HUES6 (cell line): ENCODE measurements at regions not wholly inside any gene's neighbourhood (a gene's known extent, or its start where the extent isn't known, plus 50 kb on each side); places are given as distances from the start of the nearest gene placed in this dataset.

Source experiments
- H3K27ac ChIP-seq: 2 replicates; pipeline ENCODE4 v1.7.0; 2013; ENCODE audit warnings: low read depth, mild to moderate bottlenecking, low read length, inconsistent platforms
- H3K27me3 ChIP-seq: 2 replicates; pipeline ENCODE4 v1.6.1; 2013; ENCODE audit warnings: low read length; ENCODE audit not compliant: control insufficient read depth, insufficient read depth
- H3K36me3 ChIP-seq: 2 replicates; pipeline ENCODE4 v1.6.1; 2013; ENCODE audit warnings: low read length; ENCODE audit not compliant: control insufficient read depth, insufficient read depth
- H3K4me1 ChIP-seq: 2 replicates; pipeline ENCODE4 v1.6.1; 2013; ENCODE audit warnings: low read length; ENCODE audit not compliant: control insufficient read depth, insufficient read depth
- H3K4me3 ChIP-seq: 2 replicates; pipeline ENCODE4 v1.5.1; 2013; ENCODE audit warnings: low read depth, low read length
- H3K9ac ChIP-seq: one replicate; pipeline ENCODE4 v1.6.1; 2013; ENCODE audit warnings: mild to moderate bottlenecking, low read length
- H3K9me3 ChIP-seq: 2 replicates; pipeline ENCODE4 v1.6.1; 2013; ENCODE audit warnings: low read depth, low read length; ENCODE audit not compliant: control insufficient read depth, insufficient read depth

DNA sequence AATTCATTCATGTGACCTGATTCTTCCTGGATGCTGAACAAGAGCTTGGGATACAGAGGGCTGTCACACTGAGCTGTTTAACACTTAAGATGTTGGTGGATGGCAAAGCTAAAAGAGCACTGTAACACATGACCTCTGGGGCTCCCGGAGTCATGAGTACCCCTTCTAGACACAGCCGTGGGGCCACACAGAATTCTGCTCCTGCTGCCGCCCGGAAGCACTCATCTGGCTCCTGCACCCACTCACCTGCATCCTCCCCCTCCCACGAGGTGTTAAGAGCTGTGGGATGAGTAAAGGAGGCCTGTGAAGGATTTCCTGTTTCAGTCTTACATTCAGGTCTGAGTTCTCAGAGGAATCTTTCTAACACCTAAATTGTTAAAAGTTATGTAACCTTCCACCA is 78.0 kb upstream of the SSTR1 start:
- no peaks in the 10 kb centered on the region; the same call in 1 of the 2 replicates for H3K9me3 ChIP-seq
- no peak overlapping the region for H3K4me3 ChIP-seq
- no peak overlapping the region for H3K27ac ChIP-seq
- H3K27me3 ChIP-seq, result no peaks in the 10 kb centered on the region
- no peak overlapping the region for H3K9ac ChIP-seq
- H3K4me1 ChIP-seq, result peaks cover 17% of the 10 kb centered on the region
- H3K36me3 ChIP-seq, result no peaks in the 10 kb centered on the region

DNA sequence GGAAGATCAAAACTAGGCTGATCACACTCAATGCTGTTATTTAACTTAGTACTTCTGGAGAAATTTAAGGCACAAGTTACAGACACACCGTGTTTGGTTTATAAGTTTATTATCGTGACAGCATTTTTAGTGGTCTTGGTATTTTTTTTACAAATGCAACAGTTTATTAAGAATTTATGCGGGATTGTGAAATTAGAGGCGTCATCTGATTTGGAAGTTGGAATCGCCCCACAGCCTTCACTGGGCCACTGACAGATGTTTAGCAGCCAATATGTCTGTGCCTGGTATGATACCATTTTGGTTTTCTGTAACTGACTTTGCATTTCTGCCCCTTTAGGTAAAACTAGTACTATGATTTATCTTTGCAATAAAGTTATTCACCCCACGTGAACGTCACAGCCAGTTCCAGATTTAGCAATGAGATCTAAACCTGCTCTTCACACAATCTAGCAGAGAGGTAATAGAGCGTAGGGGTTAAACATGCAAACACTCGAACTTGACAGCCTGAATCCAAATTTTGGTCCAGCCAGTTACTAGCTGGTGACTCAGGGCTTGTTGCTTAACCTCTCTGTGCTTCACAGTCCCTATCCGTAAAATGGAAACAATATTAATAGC is 73.2 kb upstream of the SSTR1 start:
- H3K9ac ChIP-seq, result no peak overlapping the region
- no peaks in the 10 kb centered on the region for H3K27me3 ChIP-seq
- no peaks in the 10 kb centered on the region; the same call in 1 of the 2 replicates for H3K9me3 ChIP-seq
- no peak overlapping the region for H3K4me3 ChIP-seq
- no peak overlapping the region for H3K27ac ChIP-seq
- no peaks in the 10 kb centered on the region for H3K36me3 ChIP-seq
- peaks cover 5% of the 10 kb centered on the region; the same call in 1 of the 2 replicates for H3K4me1 ChIP-seq

DNA sequence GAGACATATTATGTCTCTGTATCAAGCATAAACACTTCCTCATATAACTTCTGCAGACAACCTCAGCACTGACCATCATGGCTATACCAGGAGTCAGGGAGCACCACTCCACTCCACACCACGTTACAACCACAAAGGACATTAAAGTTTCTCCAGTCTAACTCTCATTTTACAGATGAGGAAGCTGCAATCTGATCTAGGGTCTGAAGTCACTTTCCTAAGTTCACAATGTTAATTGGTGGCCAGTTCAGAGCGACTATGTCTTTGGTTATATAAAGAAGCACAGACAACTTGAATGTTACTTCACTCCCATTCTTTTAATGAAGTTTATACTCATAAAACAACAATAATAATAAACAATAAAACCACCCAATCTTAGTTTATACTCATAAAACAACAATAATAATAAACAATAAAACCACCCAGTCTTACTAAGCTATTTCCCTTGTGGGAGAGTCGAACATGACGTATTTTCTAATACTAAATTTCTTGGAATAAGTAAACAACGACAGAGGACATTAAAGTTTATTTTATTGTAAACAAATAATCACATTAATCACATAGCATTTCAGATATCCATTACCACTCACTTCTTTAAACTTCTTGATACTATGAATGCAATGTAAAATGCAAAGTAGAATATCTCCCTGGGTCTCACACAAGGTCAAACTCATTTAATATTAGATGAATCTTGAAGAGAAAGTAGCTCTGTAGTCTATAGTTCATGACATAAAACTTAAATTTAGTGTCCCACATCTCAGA is 72.4 kb upstream of the SSTR1 start:
- no peaks in the 10 kb centered on the region for H3K9me3 ChIP-seq
- H3K9ac ChIP-seq, result no peak overlapping the region
- no peaks in the 10 kb centered on the region for H3K36me3 ChIP-seq
- no peak overlapping the region for H3K4me3 ChIP-seq
- H3K27ac ChIP-seq, result no peak overlapping the region
- no peaks in the 10 kb centered on the region for H3K27me3 ChIP-seq
- H3K4me1 ChIP-seq, result peaks cover 5% of the 10 kb centered on the region; the same call in 1 of the 2 replicates

DNA sequence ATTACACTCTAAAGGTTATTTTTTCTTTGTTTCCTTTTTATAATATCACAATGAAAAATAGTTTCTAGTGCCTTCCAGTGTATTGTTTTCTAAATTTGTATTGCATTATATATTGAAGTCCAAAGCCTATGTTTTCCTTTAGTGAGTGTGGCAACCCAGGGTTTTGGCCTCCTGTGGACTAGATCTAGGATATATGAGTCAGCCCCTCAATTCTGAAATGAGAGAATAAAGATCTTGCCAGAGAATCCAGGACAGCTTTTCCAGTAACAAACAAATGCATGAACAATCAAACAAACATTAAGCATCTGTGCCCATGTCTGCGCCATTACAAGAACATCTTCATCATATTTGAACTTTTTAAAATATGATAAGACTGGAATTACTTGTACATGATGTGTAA is 70.7 kb upstream of the SSTR1 start:
- H3K9me3 ChIP-seq, result no peaks in the 10 kb centered on the region
- no peaks in the 10 kb centered on the region for H3K36me3 ChIP-seq
- H3K27ac ChIP-seq, result no peak overlapping the region
- H3K4me3 ChIP-seq, result no peak overlapping the region
- H3K27me3 ChIP-seq, result no peaks in the 10 kb centered on the region
- H3K4me1 ChIP-seq, result peaks cover 7% of the 10 kb centered on the region; the same call in 1 of the 2 replicates
- H3K9ac ChIP-seq, result no peak overlapping the region

DNA sequence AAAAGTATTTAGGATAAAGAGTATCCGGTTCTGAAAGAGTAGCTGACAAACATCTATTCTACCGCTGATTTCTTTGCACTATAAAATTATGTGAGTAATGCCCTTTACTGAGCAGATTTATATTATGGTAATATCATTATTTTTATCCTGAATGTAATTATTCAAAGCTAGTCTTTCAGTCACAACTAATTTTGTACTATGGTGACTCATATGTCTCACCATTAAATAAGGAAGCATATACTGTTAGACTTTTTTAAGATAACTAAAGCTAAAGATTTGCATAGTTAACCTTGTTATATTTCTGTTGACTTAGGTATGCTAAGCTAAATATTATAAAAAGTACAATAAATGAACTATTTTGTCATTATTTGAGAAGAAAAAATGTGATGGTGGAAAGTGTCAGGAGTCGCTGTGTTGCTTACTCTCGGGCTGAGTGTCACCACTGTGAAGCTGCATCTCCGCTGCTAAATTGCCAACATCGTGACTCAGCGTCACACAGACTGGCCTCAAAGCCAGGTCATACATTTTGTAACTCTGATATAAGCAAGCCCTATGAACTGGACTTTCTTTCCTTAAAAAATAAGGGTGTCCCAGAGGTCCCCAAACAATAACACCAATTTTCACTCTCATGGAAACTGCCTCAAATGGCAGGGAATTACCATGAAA is 69.1 kb upstream of the SSTR1 start:
- H3K36me3 ChIP-seq, result no peaks in the 10 kb centered on the region
- H3K9ac ChIP-seq, result no peak overlapping the region
- H3K4me3 ChIP-seq, result no peak overlapping the region
- H3K27ac ChIP-seq, result no peak overlapping the region
- no peaks in the 10 kb centered on the region for H3K9me3 ChIP-seq
- H3K27me3 ChIP-seq, result no peaks in the 10 kb centered on the region
- H3K4me1 ChIP-seq, result peaks cover 20% of the 10 kb centered on the region

DNA sequence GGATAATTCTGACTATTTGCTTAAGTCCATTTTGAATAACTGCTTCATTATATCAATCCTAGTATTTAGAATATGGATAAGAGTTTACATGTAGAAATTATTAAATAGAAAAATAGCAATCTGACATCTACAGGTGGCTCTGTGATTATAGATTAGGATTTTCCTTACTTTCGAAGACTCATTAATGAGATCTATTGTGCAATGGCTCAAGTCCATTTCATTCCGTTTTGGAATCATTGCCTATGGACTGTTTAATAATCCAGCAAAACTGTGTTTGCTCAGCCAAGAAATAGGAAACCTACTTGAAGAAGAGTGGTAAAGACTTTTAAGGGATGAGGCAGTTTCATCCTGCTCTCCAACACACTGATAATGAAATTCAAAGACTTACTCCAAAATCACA is 67.8 kb upstream of the SSTR1 start:
- Histone ChIP-seq H3K4me3 (no peak overlapping the region), H3K27ac (no peak overlapping the region), H3K27me3 (no peaks in the 10 kb centered on the region), H3K9me3 (no peaks in the 10 kb centered on the region), H3K4me1 (peaks cover 33% of the 10 kb centered on the region), H3K36me3 (no peaks in the 10 kb centered on the region), H3K9ac (no peak overlapping the region)

DNA sequence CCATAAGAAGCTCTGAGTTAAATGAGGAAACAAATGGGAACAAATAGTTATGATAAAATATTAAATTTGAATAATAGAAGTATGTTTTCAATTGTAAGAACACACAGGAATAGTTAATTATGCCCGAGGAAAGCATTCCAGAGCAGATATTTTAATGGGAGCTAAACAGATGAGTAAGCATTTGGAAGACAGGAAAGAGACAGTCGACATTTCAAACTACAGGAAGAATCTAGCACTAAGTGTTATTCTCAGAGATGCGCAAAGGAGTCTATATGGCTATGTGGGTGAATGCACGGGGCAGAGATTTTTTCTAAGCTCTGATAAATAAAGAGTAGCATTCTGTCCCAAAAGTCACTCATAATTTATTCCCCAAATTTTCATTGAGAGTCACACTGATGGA is 64.5 kb upstream of the SSTR1 start:
- peak overlapping the region; percentile 47 for H3K9ac ChIP-seq
- H3K4me3 ChIP-seq, result 0 out of 2 replicates have a peak overlapping the region, but pooled peaks have one; percentile 34
- H3K27ac ChIP-seq, result peak overlapping the region; percentile 40; the same call in 1 of the 2 replicates
- no peaks in the 10 kb centered on the region for H3K27me3 ChIP-seq
- no peaks in the 10 kb centered on the region for H3K9me3 ChIP-seq
- no peaks in the 10 kb centered on the region for H3K36me3 ChIP-seq
- H3K4me1 ChIP-seq, result peaks cover 37% of the 10 kb centered on the region

DNA sequence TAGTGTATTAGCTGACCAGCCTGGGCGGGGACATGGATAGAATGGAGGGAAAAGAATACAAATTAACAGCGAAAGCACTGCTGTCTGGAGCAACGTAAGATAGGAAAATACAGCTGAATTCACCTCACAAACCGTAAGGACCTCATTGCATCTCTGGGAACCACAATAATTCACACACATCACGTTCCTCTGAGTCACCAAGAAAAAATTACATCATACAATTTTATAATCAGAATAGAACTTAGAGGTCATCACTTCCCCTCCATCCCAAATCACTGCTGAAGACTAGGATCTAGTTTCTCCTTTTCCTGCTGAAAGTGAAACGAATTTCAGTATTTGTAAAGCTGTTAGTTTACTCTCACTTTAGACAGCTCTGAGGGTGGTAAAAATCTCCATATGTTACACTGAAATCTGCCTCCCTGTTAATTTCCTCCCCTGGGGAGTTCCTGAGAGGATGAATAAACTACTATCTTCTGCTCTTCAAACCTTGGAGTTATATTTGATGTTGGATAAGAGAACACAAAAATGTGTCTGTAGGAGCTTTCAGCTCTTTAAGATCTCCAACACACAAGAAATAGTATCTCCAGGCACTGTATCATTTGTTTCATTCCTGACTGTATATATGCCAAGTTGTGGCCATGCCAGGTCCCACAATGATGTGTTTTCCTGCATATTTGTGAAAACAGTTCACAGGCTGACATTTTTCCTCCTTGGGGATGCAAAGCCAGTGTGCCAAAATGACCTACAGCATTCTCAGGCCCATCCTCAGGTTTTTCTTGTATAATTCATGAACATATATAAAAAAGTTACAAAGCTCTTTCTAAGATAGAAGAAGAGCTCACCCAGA is 63.8 kb upstream of the SSTR1 start:
- Histone ChIP-seq H3K27ac (peak overlapping the region; percentile 40; the same call in 1 of the 2 replicates), H3K4me1 (peaks cover 36% of the 10 kb centered on the region), H3K4me3 (peak overlapping the region; percentile 34), H3K9me3 (no peaks in the 10 kb centered on the region), H3K36me3 (no peaks in the 10 kb centered on the region), H3K27me3 (no peaks in the 10 kb centered on the region), H3K9ac (peak overlapping the region; percentile 47)

DNA sequence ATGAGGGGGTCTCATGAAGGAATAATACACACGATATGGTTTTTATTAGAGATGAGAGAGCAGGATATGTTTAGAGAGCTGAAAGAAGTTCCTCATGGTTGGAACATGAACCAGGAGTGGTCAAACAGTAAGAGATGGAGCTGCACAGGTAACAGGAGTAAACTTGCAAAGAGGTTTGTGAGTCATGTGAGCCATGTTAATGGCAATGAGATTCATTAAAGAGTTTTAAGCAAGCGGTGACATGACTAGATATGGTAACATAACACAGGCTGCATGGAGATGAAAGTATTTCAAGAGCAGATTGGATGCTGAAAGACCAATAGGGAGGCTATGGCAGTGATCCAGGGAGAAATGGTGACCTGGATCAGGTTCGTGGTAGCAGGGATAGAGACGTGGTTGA is 62.6 kb upstream of the SSTR1 start:
- Histone ChIP-seq H3K36me3 (no peaks in the 10 kb centered on the region), H3K9ac (no peak overlapping the region), H3K9me3 (no peaks in the 10 kb centered on the region), H3K27ac (no peak overlapping the region), H3K27me3 (no peaks in the 10 kb centered on the region), H3K4me1 (peaks cover 32% of the 10 kb centered on the region), H3K4me3 (no peak overlapping the region)

DNA sequence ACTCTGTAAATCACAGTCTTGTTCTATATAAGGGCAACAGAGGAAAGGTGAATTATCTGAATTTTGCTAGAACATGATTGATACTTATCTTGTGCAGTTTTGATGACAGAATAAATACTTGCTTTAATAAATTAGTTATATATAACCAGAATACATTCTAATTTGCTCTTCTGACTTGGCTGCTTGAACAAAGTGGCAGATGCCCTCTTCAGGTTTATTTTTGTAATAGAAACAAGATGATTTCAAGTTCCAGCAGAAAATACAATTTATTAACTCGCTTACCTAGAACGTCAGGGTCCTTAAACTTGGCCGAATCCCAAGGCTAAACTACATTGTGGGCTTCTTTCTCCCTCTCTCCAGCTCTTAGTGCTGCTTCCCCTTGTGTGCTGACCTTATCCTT is 57.6 kb upstream of the SSTR1 start:
- Histone ChIP-seq H3K4me3 (no peak overlapping the region), H3K27ac (no peak overlapping the region), H3K9me3 (no peaks in the 10 kb centered on the region), H3K9ac (no peak overlapping the region), H3K4me1 (peaks cover 2% of the 10 kb centered on the region; the same call in 1 of the 2 replicates), H3K27me3 (no peaks in the 10 kb centered on the region), H3K36me3 (no peaks in the 10 kb centered on the region)
